Parathyroid adenoma (tissue), 2 donors: ENCODE measurements at regions not wholly inside any gene's neighbourhood (a gene's known extent, or its start where the extent isn't known, plus 50 kb on each side); places are given as distances from the start of the nearest gene placed in this dataset.

Experiments used
- H2AFZ ChIP-seq: fragments of 300-600 bp; sonication (generic); one replicate; pipeline ENCODE4 v1.7.0; 2017; ENCODE audit warnings: antibody characterized with exemption, mild to moderate bottlenecking
- H3K27ac ChIP-seq: fragments of 300-600 bp; sonication (generic); one replicate; pipeline ENCODE4 v1.7.0; 2017
- H3K27me3 ChIP-seq: fragments of 300-600 bp; sonication (generic); one replicate; pipeline ENCODE4 v1.7.0; 2017; ENCODE audit warnings: low read length; ENCODE audit not compliant: control insufficient read depth, insufficient read depth
- H3K36me3 ChIP-seq: fragments of 300-600 bp; sonication (generic); one replicate; pipeline ENCODE4 v1.7.0; 2017; ENCODE audit warnings: low read length; ENCODE audit not compliant: control insufficient read depth, insufficient read depth
- H3K4me1 ChIP-seq: fragments of 300-600 bp; sonication (generic); one replicate; pipeline ENCODE4 v1.7.0; 2017; ENCODE audit warnings: control low read depth
- H3K4me2 ChIP-seq: fragments of 300-600 bp; sonication (generic); one replicate; pipeline ENCODE4 v1.7.0; 2017; ENCODE audit warnings: low read length
- H3K4me3 ChIP-seq: fragments of 300-600 bp; sonication (generic); one replicate; pipeline ENCODE4 v1.7.0; 2017; ENCODE audit warnings: low read depth, low read length
- H3K79me2 ChIP-seq: fragments of 300-600 bp; sonication (generic); one replicate; pipeline ENCODE4 v1.7.0; 2017; ENCODE audit warnings: control low read depth
- H3K9ac ChIP-seq: fragments of 300-600 bp; sonication (generic); one replicate; pipeline ENCODE4 v1.7.0; 2017; ENCODE audit warnings: mild to moderate bottlenecking
- H3K9me3 ChIP-seq: fragments of 300-600 bp; sonication (generic); one replicate; pipeline ENCODE4 v1.7.0; 2017; ENCODE audit warnings: low read length; ENCODE audit not compliant: control insufficient read depth
- TF ChIP-seq, protein P1 (sequence below): fragments of 300-600 bp; sonication (generic); IDR thresholded peaks from one replicate; pipeline ENCODE4 v1.7.0; 2017; ENCODE audit warnings: antibody characterized with exemption, mild to moderate bottlenecking
- donor health status: primary hyperparathyroidism.

DNA sequence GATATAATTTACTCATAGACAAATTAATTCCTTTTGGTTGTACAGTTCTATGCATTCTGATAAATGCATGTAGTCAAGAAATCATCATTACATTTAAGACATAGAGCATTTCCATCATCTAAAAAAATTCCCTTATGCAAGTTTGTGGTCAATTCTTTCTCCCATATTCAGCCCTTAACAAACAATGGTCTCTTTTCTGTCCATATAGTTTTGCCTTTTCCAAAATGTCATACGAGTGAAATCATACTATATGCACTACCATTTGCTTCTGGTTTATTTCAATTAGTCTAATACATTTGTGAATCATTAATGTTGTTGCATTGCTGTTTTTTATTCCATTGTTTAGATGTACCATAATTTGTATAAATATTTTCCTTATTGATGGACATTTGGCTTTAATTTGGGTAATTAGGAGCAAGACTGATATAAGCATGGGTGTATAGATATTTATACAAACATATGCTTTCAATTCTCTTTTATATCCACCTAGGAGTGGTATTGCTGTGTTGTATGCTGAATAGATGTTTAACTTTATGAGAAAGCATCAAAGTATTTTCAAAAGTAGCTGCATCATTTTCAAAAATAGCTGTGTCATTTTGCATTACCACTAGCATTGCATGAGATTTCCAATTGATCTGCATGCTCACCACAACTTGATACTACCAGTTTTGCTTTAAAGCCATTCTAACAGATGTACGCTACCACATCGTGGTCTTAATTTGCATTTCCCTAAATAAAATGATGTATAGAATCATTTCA is 397.0 kb upstream of the ADAMTS5 start:
- TF ChIP-seq, protein P1, sequence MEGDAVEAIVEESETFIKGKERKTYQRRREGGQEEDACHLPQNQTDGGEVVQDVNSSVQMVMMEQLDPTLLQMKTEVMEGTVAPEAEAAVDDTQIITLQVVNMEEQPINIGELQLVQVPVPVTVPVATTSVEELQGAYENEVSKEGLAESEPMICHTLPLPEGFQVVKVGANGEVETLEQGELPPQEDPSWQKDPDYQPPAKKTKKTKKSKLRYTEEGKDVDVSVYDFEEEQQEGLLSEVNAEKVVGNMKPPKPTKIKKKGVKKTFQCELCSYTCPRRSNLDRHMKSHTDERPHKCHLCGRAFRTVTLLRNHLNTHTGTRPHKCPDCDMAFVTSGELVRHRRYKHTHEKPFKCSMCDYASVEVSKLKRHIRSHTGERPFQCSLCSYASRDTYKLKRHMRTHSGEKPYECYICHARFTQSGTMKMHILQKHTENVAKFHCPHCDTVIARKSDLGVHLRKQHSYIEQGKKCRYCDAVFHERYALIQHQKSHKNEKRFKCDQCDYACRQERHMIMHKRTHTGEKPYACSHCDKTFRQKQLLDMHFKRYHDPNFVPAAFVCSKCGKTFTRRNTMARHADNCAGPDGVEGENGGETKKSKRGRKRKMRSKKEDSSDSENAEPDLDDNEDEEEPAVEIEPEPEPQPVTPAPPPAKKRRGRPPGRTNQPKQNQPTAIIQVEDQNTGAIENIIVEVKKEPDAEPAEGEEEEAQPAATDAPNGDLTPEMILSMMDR, result no peak
- Histone ChIP-seq H3K27me3 (no peaks in the 10 kb centered on the region), H3K79me2 (no peaks in the 10 kb centered on the region), H3K9me3 (no peaks in the 10 kb centered on the region), H2AFZ (no peak overlapping the region), H3K9ac (no peak overlapping the region), H3K36me3 (no peaks in the 10 kb centered on the region), H3K4me3 (no peak overlapping the region), H3K27ac (no peak overlapping the region), H3K4me2 (no peak overlapping the region), H3K4me1 (no peaks in the 10 kb centered on the region)

DNA sequence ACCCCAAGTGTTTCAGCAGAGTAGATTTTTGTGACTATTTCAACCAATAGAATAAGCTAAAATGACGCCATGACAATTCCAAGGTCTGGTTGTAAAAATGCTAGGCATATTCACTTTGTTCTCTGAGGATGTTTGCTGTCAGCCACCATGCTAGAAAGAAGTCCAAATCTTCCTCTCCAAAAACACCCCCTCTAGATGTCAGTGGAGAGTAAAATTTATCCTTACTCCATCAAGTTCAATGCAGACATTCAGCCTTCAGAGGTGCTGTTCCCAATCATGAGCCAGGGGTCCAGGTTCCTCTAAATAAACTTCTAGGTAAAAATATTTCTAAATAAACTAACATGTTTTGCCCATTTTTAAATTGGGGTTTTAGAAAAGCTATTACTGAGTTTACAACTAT is 395.4 kb upstream of the ADAMTS5 start:
- Histone ChIP-seq H3K79me2 (no peaks in the 10 kb centered on the region), H3K27ac (no peak overlapping the region), H3K4me3 (no peak overlapping the region), H3K4me2 (no peak overlapping the region), H3K9ac (no peak overlapping the region), H3K27me3 (no peaks in the 10 kb centered on the region), H3K36me3 (no peaks in the 10 kb centered on the region), H3K9me3 (no peaks in the 10 kb centered on the region), H3K4me1 (no peaks in the 10 kb centered on the region), H2AFZ (no peak overlapping the region)
- TF ChIP-seq, protein P1, result no peak

DNA sequence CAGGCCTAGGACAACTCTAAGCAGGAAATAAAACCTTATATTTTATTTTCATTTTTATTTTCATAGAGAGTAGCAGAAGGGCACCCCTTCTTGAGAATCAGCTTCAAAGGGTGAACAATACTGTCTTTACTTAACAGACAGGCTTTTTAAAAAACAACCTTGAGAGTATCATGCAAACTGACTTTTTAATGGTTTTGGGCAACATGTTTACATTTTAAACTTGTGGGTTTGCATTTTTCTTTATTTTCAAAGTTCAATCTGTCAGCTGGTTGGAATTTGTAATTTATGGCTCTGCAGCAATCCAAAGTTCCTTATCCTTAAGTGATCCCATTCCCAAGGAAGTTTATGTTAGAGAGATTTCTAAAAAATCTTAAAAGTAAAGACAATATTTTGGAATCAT is 392.3 kb upstream of the ADAMTS5 start:
- Histone ChIP-seq H3K9ac (no peak overlapping the region), H3K4me2 (no peak overlapping the region), H2AFZ (no peak overlapping the region), H3K79me2 (no peaks in the 10 kb centered on the region), H3K9me3 (no peaks in the 10 kb centered on the region), H3K36me3 (no peaks in the 10 kb centered on the region), H3K4me3 (no peak overlapping the region), H3K27me3 (no peaks in the 10 kb centered on the region), H3K27ac (no peak overlapping the region), H3K4me1 (no peaks in the 10 kb centered on the region)
- TF ChIP-seq, protein P1, result no peak

DNA sequence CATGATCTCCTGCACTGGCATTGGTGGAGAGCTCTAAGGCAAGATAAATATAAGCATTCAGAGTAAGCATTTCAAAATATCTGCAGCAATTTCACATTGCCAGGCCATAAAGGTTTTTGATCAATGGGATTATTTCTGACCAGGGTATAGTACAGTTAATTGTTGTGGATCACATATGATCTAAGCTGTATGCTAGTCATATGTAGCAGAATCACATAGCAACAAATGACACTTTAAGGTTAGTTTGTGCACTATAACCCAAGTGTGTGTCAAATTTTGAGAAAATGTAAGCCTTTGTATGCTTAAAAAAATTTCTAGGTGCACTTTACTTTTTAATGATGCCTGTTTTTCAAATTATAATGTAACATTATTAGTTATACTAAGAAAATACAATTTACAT is 386.0 kb upstream of the ADAMTS5 start:
- no peaks in the 10 kb centered on the region for H3K79me2 ChIP-seq
- no peak overlapping the region for H3K9ac ChIP-seq
- no peaks in the 10 kb centered on the region for H3K4me1 ChIP-seq
- H3K36me3 ChIP-seq, result no peaks in the 10 kb centered on the region
- no peaks in the 10 kb centered on the region for H3K27me3 ChIP-seq
- H3K4me3 ChIP-seq, result no peak overlapping the region
- no peak overlapping the region for H2AFZ ChIP-seq
- no peaks in the 10 kb centered on the region for H3K9me3 ChIP-seq
- TF ChIP-seq, protein P1, result no peak
- no peak overlapping the region for H3K27ac ChIP-seq
- no peak overlapping the region for H3K4me2 ChIP-seq

DNA sequence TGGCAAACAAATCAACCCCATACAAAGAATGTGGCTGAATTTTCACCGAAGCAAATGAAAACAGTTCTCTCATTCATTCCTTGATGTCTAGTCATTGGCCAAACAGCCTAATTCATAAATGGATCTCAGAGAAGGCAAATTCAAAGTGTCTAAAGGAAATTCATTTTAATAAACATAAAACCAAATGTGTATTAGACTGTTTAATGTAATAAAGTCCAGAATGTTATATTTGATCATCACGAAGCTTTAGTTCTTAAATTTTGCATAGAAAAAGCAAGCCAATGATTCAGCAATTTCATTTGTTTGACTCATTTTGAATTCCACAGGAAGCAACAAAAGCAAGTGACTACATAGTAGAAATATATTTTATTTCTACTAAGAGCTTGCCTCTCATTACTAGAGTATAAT is 379.2 kb upstream of the ADAMTS5 start:
- no peaks in the 10 kb centered on the region for H3K79me2 ChIP-seq
- H3K9me3 ChIP-seq, result no peaks in the 10 kb centered on the region
- H2AFZ ChIP-seq, result no peak overlapping the region
- H3K27ac ChIP-seq, result no peak overlapping the region
- no peak overlapping the region for H3K4me2 ChIP-seq
- no peaks in the 10 kb centered on the region for H3K27me3 ChIP-seq
- TF ChIP-seq, protein P1, result no peak
- H3K9ac ChIP-seq, result no peak overlapping the region
- H3K36me3 ChIP-seq, result no peaks in the 10 kb centered on the region
- H3K4me1 ChIP-seq, result no peaks in the 10 kb centered on the region
- no peak overlapping the region for H3K4me3 ChIP-seq
